ENCODE measurements at regions not wholly inside any gene's neighbourhood (a gene's known extent, or its start where the extent isn't known, plus 50 kb on each side); places are given as distances from the start of the nearest gene placed in this dataset.

DNA sequence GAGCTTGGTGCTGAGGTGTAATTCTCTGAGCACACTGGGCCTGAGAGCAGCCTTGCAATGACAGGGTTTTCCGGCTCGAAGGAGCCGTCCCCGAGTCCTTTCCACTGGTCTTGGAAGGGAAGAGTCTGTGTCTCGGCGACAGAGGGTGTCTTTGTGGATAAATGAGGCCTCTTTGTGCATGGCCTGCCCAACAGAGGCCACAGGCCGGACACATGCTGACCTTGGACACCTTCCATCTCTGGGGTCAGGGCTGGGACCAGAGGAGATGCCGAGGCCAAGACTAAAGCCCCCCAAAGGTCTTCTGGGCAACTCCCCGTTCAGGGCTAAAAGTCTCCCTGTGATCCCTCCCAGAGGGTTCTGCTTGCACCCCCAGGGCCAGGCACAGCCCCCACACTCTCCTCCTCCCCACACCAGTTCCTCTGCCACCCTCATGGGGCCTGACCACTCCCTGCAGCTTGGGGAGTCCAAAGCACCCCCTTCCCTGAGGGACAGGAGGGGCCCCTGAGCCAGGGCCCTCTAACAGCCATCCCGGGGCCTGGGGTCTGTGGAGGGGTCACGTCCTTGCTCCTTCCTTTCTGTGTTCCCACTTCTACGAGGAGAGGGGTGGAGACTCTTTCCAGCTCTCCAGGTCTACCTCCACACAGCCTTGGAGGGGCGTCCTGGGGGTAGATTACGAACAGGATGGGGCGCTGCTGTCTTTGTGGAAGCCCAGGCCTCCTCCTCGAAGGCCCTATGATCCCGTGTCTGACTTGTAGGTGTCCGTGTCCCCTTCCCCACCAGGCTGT is 130.6 kb upstream of the FAM20C start:
- H2AFZ ChIP-seq = no peak overlapping the region
- Mint-ChIP-seq H3K9me3 (no peaks in the 10 kb centered on the region; the same call in 2 of the 3 replicates), H3K4me1 (peaks cover 29% of the 10 kb centered on the region), H3K27me3 (ENCODE audit: insufficient read depth, low read depth, poor library complexity) (peaks cover 26% of the 10 kb centered on the region), H3K4me3 (no peak overlapping the region), H3K27ac (no peak overlapping the region), H3K36me3 (ENCODE audit: low read depth) (no peaks in the 10 kb centered on the region; the same call in 2 of the 3 replicates)
- no peak overlapping the region for H3K27ac ChIP-seq (ENCODE audit: low read depth)
- TF ChIP-seq ZNF114 (CRISPR knock-in tag; IDR thresholded peaks at IDR 0.05) (no peak), STAT1 (IDR thresholded peaks at IDR 0.05; ENCODE audit: unreplicated experiment) (no peak), CREB1 (CRISPR knock-in tag; IDR thresholded peaks at IDR 0.05; ENCODE audit: low read depth) (no peak), JUNB (IDR thresholded peaks at IDR 0.05; ENCODE audit: unreplicated experiment) (no peak), EZH2phosphoT487 (IDR thresholded peaks at IDR 0.05; ENCODE audit: unreplicated experiment) (no peak), POLR2AphosphoS5 (IDR thresholded peaks at IDR 0.05; ENCODE audit: low read depth) (no peak)
- TF ChIP-seq, protein P1, sequence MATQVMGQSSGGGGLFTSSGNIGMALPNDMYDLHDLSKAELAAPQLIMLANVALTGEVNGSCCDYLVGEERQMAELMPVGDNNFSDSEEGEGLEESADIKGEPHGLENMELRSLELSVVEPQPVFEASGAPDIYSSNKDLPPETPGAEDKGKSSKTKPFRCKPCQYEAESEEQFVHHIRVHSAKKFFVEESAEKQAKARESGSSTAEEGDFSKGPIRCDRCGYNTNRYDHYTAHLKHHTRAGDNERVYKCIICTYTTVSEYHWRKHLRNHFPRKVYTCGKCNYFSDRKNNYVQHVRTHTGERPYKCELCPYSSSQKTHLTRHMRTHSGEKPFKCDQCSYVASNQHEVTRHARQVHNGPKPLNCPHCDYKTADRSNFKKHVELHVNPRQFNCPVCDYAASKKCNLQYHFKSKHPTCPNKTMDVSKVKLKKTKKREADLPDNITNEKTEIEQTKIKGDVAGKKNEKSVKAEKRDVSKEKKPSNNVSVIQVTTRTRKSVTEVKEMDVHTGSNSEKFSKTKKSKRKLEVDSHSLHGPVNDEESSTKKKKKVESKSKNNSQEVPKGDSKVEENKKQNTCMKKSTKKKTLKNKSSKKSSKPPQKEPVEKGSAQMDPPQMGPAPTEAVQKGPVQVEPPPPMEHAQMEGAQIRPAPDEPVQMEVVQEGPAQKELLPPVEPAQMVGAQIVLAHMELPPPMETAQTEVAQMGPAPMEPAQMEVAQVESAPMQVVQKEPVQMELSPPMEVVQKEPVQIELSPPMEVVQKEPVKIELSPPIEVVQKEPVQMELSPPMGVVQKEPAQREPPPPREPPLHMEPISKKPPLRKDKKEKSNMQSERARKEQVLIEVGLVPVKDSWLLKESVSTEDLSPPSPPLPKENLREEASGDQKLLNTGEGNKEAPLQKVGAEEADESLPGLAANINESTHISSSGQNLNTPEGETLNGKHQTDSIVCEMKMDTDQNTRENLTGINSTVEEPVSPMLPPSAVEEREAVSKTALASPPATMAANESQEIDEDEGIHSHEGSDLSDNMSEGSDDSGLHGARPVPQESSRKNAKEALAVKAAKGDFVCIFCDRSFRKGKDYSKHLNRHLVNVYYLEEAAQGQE (IDR thresholded peaks at IDR 0.05; ENCODE audit: unreplicated experiment) = no peak
- TF ChIP-seq, protein P2, sequence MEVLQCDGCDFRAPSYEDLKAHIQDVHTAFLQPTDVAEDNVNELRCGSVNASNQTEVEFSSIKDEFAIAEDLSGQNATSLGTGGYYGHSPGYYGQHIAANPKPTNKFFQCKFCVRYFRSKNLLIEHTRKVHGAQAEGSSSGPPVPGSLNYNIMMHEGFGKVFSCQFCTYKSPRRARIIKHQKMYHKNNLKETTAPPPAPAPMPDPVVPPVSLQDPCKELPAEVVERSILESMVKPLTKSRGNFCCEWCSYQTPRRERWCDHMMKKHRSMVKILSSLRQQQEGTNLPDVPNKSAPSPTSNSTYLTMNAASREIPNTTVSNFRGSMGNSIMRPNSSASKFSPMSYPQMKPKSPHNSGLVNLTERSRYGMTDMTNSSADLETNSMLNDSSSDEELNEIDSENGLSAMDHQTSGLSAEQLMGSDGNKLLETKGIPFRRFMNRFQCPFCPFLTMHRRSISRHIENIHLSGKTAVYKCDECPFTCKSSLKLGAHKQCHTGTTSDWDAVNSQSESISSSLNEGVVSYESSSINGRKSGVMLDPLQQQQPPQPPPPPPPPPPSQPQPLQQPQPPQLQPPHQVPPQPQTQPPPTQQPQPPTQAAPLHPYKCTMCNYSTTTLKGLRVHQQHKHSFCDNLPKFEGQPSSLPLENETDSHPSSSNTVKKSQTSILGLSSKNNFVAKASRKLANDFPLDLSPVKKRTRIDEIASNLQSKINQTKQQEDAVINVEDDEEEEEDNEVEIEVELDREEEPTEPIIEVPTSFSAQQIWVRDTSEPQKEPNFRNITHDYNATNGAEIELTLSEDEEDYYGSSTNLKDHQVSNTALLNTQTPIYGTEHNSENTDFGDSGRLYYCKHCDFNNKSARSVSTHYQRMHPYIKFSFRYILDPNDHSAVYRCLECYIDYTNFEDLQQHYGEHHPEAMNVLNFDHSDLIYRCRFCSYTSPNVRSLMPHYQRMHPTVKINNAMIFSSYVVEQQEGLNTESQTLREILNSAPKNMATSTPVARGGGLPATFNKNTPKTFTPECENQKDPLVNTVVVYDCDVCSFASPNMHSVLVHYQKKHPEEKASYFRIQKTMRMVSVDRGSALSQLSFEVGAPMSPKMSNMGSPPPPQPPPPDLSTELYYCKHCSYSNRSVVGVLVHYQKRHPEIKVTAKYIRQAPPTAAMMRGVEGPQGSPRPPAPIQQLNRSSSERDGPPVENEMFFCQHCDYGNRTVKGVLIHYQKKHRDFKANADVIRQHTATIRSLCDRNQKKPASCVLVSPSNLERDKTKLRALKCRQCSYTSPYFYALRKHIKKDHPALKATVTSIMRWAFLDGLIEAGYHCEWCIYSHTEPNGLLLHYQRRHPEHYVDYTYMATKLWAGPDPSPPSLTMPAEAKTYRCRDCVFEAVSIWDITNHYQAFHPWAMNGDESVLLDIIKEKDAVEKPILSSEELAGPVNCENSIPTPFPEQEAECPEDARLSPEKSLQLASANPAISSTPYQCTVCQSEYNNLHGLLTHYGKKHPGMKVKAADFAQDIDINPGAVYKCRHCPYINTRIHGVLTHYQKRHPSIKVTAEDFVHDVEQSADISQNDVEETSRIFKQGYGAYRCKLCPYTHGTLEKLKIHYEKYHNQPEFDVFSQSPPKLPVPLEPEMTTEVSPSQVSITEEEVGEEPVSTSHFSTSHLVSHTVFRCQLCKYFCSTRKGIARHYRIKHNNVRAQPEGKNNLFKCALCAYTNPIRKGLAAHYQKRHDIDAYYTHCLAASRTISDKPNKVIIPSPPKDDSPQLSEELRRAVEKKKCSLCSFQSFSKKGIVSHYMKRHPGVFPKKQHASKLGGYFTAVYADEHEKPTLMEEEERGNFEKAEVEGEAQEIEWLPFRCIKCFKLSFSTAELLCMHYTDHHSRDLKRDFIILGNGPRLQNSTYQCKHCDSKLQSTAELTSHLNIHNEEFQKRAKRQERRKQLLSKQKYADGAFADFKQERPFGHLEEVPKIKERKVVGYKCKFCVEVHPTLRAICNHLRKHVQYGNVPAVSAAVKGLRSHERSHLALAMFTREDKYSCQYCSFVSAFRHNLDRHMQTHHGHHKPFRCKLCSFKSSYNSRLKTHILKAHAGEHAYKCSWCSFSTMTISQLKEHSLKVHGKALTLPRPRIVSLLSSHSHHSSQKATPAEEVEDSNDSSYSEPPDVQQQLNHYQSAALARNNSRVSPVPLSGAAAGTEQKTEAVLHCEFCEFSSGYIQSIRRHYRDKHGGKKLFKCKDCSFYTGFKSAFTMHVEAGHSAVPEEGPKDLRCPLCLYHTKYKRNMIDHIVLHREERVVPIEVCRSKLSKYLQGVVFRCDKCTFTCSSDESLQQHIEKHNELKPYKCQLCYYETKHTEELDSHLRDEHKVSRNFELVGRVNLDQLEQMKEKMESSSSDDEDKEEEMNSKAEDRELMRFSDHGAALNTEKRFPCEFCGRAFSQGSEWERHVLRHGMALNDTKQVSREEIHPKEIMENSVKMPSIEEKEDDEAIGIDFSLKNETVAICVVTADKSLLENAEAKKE (CRISPR knock-in tag; IDR thresholded peaks at IDR 0.05) = no peak
- DNase-seq (ENCODE audit: low spot score) = no peak
- no peaks in the 10 kb centered on the region for H3K27me3 ChIP-seq (ENCODE audit: insufficient read depth)
- no peak for ATAC-seq
- H3K9me2 ChIP-seq (ENCODE audit: insufficient read depth) = peaks cover 6% of the 10 kb centered on the region; the same call in 1 of the 2 replicates
- H3K4me1 ChIP-seq (ENCODE audit: insufficient read depth) = peaks cover 16% of the 10 kb centered on the region
- H3K4me3 ChIP-seq = no peak overlapping the region
- H3F3A ChIP-seq (replicated peaks; ENCODE audit: low read depth) = no peaks in the 10 kb centered on the region
- H4K20me1 ChIP-seq (replicated peaks; ENCODE audit: insufficient read depth) = no peaks in the 10 kb centered on the region
- no peaks in the 10 kb centered on the region for H3K79me2 ChIP-seq (replicated peaks; ENCODE audit: insufficient read depth)
- no peak overlapping the region for H3K4me2 ChIP-seq
- no peaks in the 10 kb centered on the region for H3K36me3 ChIP-seq (ENCODE audit: insufficient read depth)

All from GM23338 (cell line).